PC-9 (cell line): ENCODE measurements at regions not wholly inside any gene's neighbourhood (a gene's known extent, or its start where the extent isn't known, plus 50 kb on each side); places are given as distances from the start of the nearest gene placed in this dataset.

Experiments
- BruUV-seq: library from RNA; stranded (reverse); fragments of 400-500 nt; replicated peaks from 2 replicates; lab custom pipeline; 2021; lab: Mats Ljungman, UMichigan
- CTCF ChIA-PET: fragments of 300-600 bp; sonication (Branson Sonifier 250); formaldehyde crosslinking; loops from one replicate; lab custom pipeline; 2022; ENCODE audit warnings: antibody characterized with exemption; lab: Charles Lee
- POLR2A ChIA-PET: fragments of 300-600 bp; sonication (Branson Sonifier 250); formaldehyde crosslinking; loops from one replicate; lab custom pipeline; 2022; ENCODE audit warnings: antibody characterized with exemption; ENCODE audit not compliant: unreplicated experiment; lab: Charles Lee
- DNase-seq, 2 experiments: peaks; one replicate each; pipeline versions ENCODE4 v3.0.0 to v3.0.0-alpha.2; 2015 to 2022; ENCODE audit warnings: mixed read lengths in 1 of 2
- H2AFZ ChIP-seq: fragments of 200-600 bp; sonication (generic); 2 replicates; pipeline ENCODE4 v1.8.1; 2017; ENCODE audit warnings: antibody characterized with exemption
- H3F3A ChIP-seq: fragments of 200-600 bp; sonication (generic); 2 replicates; pipeline ENCODE4 v1.8.1; 2017; ENCODE audit warnings: antibody characterized with exemption, mild to moderate bottlenecking, low read depth; ENCODE audit not compliant: insufficient read depth
- H3K27ac ChIP-seq: fragments of 200-600 bp; sonication (generic); 2 replicates; pipeline ENCODE4 v1.6.1; 2016; ENCODE audit warnings: mixed run types
- H3K27me3 ChIP-seq: fragments of 200-600 bp; sonication (generic); 2 replicates; pipeline ENCODE4 v1.6.1; 2016; ENCODE audit warnings: low read depth, mixed run types; ENCODE audit not compliant: insufficient read depth
- H3K36me3 ChIP-seq: fragments of 200-600 bp; sonication (generic); 2 replicates; pipeline ENCODE4 v1.6.1; 2016; ENCODE audit warnings: low read depth, mixed run types
- H3K4me1 ChIP-seq: fragments of 200-600 bp; sonication (generic); replicated peaks from 2 replicates; pipeline ENCODE4 v1.6.1; 2016; ENCODE audit warnings: mixed run types; ENCODE audit not compliant: insufficient read depth
- H3K4me2 ChIP-seq: fragments of 200-600 bp; sonication (generic); 2 replicates; pipeline ENCODE4 v1.6.1; 2017; ENCODE audit warnings: mixed run types
- H3K4me3 ChIP-seq: fragments of 200-600 bp; sonication (generic); 2 replicates; pipeline ENCODE4 v1.6.1; 2016; ENCODE audit warnings: mixed run types
- H3K79me2 ChIP-seq: fragments of 200-600 bp; sonication (generic); 2 replicates; pipeline ENCODE4 v1.6.1; 2017; ENCODE audit warnings: low read depth, mixed run types
- H3K9me2 ChIP-seq: fragments of 200-600 bp; sonication (generic); 2 replicates; pipeline ENCODE4 v1.8.1; 2017; ENCODE audit warnings: mild to moderate bottlenecking; ENCODE audit not compliant: insufficient read depth
- H3K9me3 ChIP-seq: fragments of 200-600 bp; sonication (generic); 2 replicates; pipeline ENCODE4 v1.8.1; 2016; ENCODE audit warnings: low read depth; ENCODE audit not compliant: insufficient read depth
- H4K20me1 ChIP-seq: fragments of 200-600 bp; sonication (generic); 2 replicates; pipeline ENCODE4 v1.8.1; 2017; ENCODE audit not compliant: insufficient read depth
- CTCF ChIP-seq: fragments of 200-600 bp; sonication (generic); conservative IDR thresholded peaks from 2 replicates; pipeline ENCODE4 v1.6.1; 2017; ENCODE audit warnings: mixed run types, antibody characterized with exemption, mild to moderate bottlenecking, moderate library complexity
- EZH2 ChIP-seq: fragments of 200-600 bp; sonication (generic); IDR thresholded peaks from 2 replicates; pipeline ENCODE4 v1.8.0; 2017; ENCODE audit warnings: antibody characterized with exemption, low read depth
- intact Hi-C: fragments of 100-400 bp; cut with micrococcal nuclease; formaldehyde crosslinking; loops from one replicate; pipeline ENCODE4 v1.10.0; 2022; ENCODE audit not compliant: unreplicated experiment

DNA sequence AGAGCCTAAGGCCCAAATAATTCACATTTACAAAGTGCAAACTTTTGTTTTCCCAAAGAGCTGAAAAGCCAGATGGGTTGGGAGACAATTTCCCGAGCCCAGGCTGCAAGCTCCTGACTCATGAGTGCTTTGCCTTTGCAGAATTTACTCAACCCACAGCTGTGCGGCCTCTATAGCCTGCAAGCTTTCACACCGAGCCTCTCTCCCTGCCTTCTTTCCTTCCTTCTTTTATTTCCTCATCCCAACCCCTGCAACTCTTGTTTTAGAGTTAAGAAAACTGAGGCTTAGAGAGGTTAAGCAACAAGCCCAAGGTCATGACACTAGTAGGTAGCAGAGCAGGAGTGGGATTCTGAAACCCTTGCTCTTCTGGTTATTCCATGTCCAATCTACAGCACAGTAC is 203.0 kb upstream of the GPR26 start:
- POLR2A ChIA-PET, result no interaction called here

DNA sequence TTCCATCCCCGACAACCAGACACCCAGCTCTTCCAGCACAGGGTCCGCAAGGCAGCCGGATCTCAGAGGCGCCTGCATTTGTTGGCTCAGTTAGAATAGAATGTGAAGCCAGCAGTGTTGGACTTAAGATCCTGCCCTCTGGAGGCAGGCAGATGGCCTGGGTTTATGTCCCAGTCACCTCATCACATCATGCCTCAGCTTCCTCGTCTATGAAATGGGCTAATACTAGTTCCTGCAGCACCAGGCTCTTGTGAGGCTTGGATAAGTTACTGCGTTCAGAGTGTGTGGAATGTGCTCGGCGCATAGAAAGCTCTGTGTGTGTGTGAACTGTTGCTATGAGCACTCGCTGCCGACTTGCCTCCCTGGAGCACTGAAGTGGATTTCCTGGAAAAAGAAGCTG is 202.5 kb upstream of the GPR26 start:
- no peak overlapping the region for H3K27ac ChIP-seq
- H4K20me1 ChIP-seq, result no peaks in the 10 kb centered on the region
- H2AFZ ChIP-seq, result no peak overlapping the region
- H3K36me3 ChIP-seq, result no peaks in the 10 kb centered on the region
- peaks cover 53% of the 10 kb centered on the region for H3K27me3 ChIP-seq
- H3K9me3 ChIP-seq, result no peaks in the 10 kb centered on the region
- H3F3A ChIP-seq, result no peaks in the 10 kb centered on the region
- DNase-seq, result no peak
- H3K4me2 ChIP-seq, result no peak overlapping the region
- H3K9me2 ChIP-seq, result no peaks in the 10 kb centered on the region
- BruUV-seq, result no TSS peak
- intact Hi-C loops, result no loop called here
- H3K79me2 ChIP-seq, result no peaks in the 10 kb centered on the region
- CTCF ChIA-PET, result no interaction called here
- no peak overlapping the region for H3K4me3 ChIP-seq
- no peak for TF ChIP-seq EZH2
- no peak for TF ChIP-seq CTCF
- POLR2A ChIA-PET, result no interaction called here
- no peaks in the 10 kb centered on the region for H3K4me1 ChIP-seq

More for the DNA sequence above, 203.0 kb upstream of the GPR26 start:
- H4K20me1 ChIP-seq, result no peaks in the 10 kb centered on the region
- no peak for DNase-seq
- H3K4me3 ChIP-seq, result no peak overlapping the region
- no peak overlapping the region for H3K4me2 ChIP-seq
- H3K27me3 ChIP-seq, result peaks cover 52% of the 10 kb centered on the region
- no peaks in the 10 kb centered on the region for H3K9me2 ChIP-seq
- H3K9me3 ChIP-seq, result no peaks in the 10 kb centered on the region
- H3K36me3 ChIP-seq, result no peaks in the 10 kb centered on the region
- CTCF ChIA-PET, result no interaction called here
- H3K27ac ChIP-seq, result no peak overlapping the region
- intact Hi-C loops, result no loop called here
- no peak overlapping the region for H2AFZ ChIP-seq
- H3K79me2 ChIP-seq, result no peaks in the 10 kb centered on the region
- TF ChIP-seq CTCF (no peak), EZH2 (no peak)
- no peaks in the 10 kb centered on the region for H3K4me1 ChIP-seq
- no TSS peak for BruUV-seq
- no peaks in the 10 kb centered on the region for H3F3A ChIP-seq

- Histone ChIP-seq H3K27me3 (peaks cover 57% of the 10 kb centered on the region), H3K79me2 (no peaks in the 10 kb centered on the region), H3K4me1 (no peaks in the 10 kb centered on the region), H4K20me1 (no peaks in the 10 kb centered on the region), H3K27ac (no peak overlapping the region), H3K4me2 (no peak overlapping the region), H3K9me2 (no peaks in the 10 kb centered on the region), H3F3A (no peaks in the 10 kb centered on the region), H2AFZ (no peak overlapping the region), H3K4me3 (no peak overlapping the region), H3K36me3 (no peaks in the 10 kb centered on the region), H3K9me3 (no peaks in the 10 kb centered on the region)
- ChIA-PET POLR2A (no interaction called here), CTCF (no interaction called here)
- DNase-seq, result no peak
- intact Hi-C loops, result no loop called here
- no TSS peak for BruUV-seq
- no peak for TF ChIP-seq EZH2
- TF ChIP-seq CTCF, result no peak
Measured at GRCh38 chr10:123464430-123465323, 201.5 kb upstream of the GPR26 start.
